ENCODE measurements at regions not wholly inside any gene's neighbourhood (a gene's known extent, or its start where the extent isn't known, plus 50 kb on each side); places are given as distances from the start of the nearest gene placed in this dataset.
"Not testable (repeated sequence)": the region's sequence is repeated elsewhere in the genome, so short reads cannot be mapped to it uniquely, and the experiment has no call there.

- FAIRE-seq, result no peak
These were observed 549.1 kb upstream of the MIR17HG start for GRCh38 chr13:90798381-90798780.

DNA sequence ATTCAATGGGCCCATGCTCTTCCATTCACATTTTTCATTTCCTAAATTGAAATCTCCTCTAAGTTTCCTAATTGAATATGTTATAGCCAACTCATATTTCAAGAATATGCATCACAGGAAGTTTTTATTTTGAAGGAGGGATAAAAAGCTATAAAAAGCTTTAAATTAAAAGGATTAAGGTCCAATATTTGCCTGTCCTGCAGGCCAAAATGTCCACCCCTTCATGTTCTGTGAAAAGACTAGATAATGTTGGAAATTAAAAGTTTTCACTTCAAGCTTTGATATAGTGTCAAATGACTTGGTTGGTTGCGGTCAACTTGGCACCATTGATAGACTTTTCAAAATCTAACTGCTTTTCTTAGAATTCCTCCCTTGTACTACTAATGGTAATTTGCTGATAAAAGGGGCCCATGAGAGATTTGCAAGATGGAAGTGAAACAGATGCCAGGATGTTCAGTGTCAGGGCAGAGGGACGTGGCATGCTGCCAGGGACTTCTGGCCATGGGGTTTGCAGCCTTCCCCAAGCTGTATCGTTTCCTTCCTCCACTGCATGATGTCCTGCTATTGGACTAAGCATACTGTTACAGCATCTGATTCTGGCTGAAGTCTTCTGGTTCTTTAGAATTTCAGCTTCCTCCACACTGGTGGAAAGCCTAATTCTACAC is 547.3 kb upstream of the MIR17HG start:
- FAIRE-seq, result no peak

GRCh38 chr13:90801621-90802020 is 545.9 kb upstream of the MIR17HG start:
- no peak for FAIRE-seq

DNA sequence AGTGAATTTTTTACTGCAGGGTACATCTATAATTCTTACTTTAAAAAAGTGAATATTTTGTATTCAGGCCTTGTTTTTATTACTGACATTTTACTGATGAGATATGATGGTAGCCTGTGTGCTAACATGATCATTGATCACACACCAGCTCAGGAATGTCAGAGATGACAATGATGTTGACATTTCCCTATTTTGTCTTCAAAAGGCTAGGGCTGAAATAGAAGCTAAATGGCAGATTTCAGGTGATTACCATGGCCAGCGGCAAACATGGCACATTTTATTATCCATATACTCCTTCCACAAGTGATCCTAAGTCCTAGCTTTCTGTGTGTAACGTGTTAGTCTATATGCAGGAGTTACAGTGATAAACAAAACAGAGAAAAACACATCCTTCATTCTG is 544.3 kb upstream of the MIR17HG start:
- no peak for FAIRE-seq

- no peak for FAIRE-seq
These were observed 541.4 kb upstream of the MIR17HG start for GRCh38 chr13:90806016-90806615.

- no peak for FAIRE-seq
These were observed 540.6 kb upstream of the MIR17HG start for GRCh38 chr13:90806892-90807291.

GRCh38 chr13:90808838-90809237 is 538.6 kb upstream of the MIR17HG start:
- FAIRE-seq, result peak; percentile 13

- no peak for FAIRE-seq
These were observed 523.5 kb upstream of the MIR17HG start for GRCh38 chr13:90824032-90824431.

DNA sequence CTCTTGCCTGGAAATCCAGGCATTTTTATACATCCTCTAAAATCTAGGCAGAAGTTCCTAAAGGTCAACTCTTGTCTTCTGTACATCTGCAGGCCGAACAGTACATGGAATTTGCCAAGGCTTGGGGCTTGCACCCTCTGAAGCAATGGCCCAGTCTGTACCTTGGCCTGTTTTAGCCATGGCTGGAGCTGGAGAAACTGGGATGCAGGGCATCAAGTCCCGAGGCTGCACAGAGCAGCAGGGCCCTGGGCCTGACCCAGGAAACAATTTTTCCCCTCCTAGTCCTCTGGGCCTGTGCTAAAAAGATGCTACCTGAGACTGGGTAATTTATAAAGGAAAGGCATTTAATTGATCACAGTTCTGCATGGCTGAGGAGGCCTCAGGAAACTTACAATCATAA is 520.8 kb upstream of the MIR17HG start:
- FAIRE-seq, result no peak

- FAIRE-seq, result no peak
These were observed 516.7 kb upstream of the MIR17HG start for GRCh38 chr13:90830782-90831181.

DNA sequence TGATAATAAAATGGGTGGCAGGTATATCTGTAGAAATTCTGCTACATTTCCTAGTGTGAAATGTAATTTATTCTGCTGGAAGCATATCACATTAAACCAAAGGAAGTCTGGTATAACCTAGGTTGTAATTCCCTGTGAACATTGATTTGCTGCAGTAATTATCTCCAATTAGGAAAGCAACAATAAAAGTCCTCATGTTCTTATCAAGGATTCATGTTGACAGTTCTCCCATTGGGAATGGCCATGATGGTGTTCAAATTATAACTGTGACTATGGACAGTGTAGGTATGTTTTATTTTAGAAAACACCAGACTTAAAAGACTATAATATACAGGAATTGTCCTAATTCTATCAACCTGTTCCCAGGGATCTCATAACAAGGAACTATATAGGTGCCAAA is 513.5 kb upstream of the MIR17HG start:
- no peak for FAIRE-seq

GRCh38 chr13:90834700-90835099 is 512.8 kb upstream of the MIR17HG start:
- no peak for FAIRE-seq

- FAIRE-seq, result no peak
These were observed 511.7 kb upstream of the MIR17HG start for GRCh38 chr13:90835826-90836225.

DNA sequence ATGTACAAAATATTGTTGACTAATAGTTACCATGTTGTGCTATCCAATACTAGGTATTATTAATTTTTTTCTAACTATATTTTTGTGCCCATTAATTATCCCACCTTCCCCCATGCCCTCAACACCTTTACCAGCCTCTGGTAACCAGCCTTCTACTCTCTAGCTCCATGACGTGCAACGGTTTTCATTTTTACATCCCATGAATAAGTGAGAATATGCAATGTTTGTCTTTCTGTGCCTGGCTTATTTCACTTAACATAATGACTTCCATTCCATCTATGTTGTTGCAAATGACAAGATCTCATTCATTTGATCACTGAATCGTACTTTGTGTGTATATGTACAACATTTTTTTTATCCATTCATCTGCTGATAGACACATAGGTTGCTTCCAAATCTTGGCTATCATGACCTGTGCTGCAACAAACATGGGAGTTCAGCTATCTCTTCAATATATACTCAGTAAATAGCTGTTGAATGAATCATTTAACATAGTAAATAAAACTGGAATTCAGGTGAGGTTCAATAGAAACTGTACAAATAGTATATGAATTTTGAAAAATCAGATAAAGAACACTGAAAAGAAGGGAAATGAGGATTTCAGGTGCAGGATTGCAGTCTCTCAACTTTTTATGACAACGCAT is 509.0 kb upstream of the MIR17HG start:
- FAIRE-seq, result no peak

DNA sequence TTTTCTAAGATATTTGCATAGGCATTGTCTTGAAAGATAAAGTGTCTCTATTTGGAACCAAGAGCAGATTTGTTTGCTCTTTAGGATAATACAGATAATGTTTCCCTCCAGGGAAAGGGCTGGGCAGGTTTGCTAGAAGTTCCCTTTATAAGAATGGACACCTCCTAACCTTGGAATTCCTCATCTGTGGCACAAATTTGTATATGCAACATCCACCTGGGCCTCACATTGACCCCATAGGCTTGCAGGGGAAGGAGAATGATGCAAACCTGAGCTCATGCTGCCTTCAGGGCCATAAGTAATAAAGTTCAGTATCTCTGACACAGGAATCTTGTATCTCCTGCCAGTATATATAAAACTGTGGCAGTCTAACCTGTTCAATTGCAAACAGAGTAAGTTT is 508.4 kb upstream of the MIR17HG start:
- no peak for FAIRE-seq

DNA sequence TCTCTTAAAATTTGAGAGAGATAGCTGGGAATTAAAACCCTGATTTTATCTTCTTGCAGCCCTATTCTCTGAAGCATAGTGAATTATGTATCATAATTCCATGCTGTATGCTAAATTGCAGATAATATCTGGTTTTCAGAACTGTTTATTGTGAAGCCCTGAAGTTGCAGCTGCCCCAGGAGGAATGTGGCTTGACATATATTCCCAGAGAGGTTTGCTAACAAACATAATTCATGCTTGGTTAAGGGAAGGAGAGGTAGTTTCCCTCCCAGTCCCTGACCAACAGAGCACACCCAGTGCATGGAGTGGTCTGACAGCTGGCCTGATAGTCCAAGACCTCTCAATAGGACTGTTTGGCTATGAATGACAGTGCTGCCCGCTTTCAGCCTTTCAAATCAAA is 500.6 kb upstream of the MIR17HG start:
- FAIRE-seq, result no peak

DNA sequence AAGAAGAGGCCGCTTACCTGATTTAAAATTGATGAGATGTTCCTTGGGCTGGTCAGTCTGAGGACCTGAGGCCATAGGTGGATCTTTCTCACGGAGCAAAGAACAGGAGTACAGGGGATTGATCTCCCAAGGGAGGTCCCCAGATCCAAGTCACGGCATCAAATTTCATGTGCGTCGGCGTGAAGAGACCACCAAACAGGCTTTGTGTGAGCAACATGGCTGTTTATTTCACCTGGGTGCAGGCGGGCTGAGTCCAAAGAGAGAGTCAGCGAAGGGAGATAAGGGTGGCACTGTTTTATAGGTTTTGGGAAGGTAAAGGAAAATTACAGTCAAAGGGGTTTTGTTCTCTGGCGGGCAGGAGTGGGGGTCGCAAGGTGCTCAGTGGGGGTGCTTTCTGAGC is 493.8 kb upstream of the MIR17HG start:
- not testable (repeated sequence) for FAIRE-seq

- no peak for FAIRE-seq
These were observed 489.6 kb upstream of the MIR17HG start for GRCh38 chr13:90857921-90858320.

DNA sequence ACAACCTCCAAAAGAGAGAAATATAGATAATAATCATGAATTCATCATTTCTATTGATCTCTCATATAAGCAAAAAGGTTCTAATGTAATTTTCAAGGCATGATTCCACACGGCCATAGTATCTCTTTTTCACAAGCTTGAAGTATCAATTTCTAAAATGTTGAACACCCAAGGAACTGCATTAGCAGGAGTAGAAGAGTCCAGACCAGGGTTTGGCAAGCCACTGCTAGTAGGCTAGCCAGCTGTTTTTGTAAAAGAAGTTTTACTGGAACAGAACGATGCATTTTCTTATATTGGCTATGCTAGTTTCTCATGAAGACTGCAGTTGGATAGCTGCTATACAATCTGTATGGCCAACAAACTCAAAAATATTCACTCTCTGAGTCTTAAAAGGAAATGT is 481.5 kb upstream of the MIR17HG start:
- FAIRE-seq, result no peak

GRCh38 chr13:90867336-90867683 is 480.2 kb upstream of the MIR17HG start:
- FAIRE-seq, result peak; percentile 78

DNA sequence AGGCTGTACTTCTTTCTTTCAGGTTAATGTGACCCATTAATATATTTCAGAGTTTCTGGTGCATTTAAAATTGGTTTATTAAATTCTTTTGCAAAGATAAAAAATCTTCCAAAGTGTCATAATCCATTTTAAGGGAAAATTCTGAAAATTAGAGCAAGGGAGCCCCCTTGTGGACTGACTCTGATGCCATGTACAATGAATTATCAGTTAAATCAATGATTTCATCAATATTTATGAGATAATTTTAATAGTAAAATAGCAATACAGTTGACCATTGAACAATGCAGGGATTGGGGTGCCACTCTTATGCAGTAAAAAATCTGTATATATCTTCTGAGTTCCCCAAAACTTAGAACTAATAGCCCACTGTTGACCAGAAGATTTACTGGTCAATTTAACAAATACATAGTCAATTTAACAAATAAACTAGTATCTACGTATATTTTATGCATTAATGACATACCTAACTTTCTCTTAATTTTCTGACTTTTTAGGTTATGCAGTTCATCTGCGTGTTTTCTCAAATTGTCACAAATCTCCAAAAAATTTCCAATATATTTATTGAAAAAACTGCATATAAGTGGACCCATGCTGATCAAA is 479.1 kb upstream of the MIR17HG start:
- FAIRE-seq, result peak; percentile 82

- FAIRE-seq, result no peak
These were observed 477.9 kb upstream of the MIR17HG start for GRCh38 chr13:90869580-90869979.

DNA sequence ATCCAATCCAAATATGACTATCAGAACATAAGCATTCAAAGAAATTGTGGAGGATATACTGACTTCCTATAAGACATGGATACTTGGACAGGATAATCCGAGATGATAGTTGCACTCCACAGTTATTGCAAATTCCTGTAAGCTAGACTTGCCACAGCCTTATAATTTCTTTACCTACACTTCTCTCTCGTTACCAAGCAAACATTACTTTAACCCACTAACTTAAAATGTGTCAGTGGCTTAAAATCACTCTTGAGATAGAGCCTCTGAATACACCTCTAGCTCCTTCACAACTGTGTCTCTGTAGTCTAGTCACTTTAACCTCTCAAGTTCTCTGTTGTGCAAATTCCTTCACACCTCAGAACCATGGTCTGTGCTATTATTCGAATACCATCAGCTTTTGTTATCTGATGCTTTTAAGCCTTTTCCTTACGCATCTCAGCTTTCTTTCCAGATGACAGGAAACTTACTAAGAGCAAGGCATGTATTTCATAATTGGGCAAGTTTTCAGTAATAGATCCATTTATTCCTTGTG is 474.9 kb upstream of the MIR17HG start:
- no peak for FAIRE-seq

DNA sequence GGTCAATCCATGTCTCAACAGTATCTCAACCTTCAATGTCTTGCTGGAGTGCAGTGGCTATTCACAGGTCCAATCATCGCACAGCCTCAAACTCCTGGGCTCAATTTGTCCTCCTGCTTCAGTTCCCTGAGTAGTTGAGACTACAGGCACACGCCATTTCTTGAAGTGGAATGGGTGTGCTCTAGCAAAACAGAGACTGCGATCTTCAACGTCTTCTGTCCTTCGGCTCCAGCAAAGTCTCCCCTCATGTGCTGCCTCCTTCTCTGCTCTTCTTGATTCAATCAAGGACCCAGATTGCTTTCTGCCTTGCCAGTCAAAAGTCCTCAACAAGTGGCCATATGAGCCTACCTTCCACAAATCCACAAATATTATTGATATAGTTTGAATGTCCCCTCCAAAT is 466.7 kb upstream of the MIR17HG start:
- no peak for FAIRE-seq
